ENCODE measurements at regions not wholly inside any gene's neighbourhood (a gene's known extent, or its start where the extent isn't known, plus 50 kb on each side); places are given as distances from the start of the nearest gene placed in this dataset.

GRCh38 chr11:92688416-92688815 lies 281.0 kb upstream of the MTNR1B start:
- H2BK12ac ChIP-seq (ENCODE audit: insufficient read length, low read depth, low read length): no peak overlapping the region
- H3K14ac ChIP-seq (ENCODE audit: insufficient read depth, low read length): no peak overlapping the region
- Mint-ChIP-seq H3K27me3 (ENCODE audit: low read depth) (no peaks in the 10 kb centered on the region), H3K36me3 (ENCODE audit: insufficient read depth in 1 of 3, low read depth in 3 of 3) (no peaks in the 10 kb centered on the region), H3K4me1 (no peaks in the 10 kb centered on the region), H3K27ac (no peak overlapping the region), H3K9me3 (no peaks in the 10 kb centered on the region), H3K4me3 (no peak overlapping the region)
- no peak overlapping the region for H2BK20ac ChIP-seq (ENCODE audit: low read depth, low read length, poor library complexity, severe bottlenecking)
- H4K91ac ChIP-seq (ENCODE audit: insufficient read length, low read depth, low read length): no peak overlapping the region
- H2BK5ac ChIP-seq (ENCODE audit: insufficient read length, low read length): no peak overlapping the region
- no peak overlapping the region for H3K27ac ChIP-seq (ENCODE audit: insufficient read length, low read depth, low read length)
- H3K23ac ChIP-seq (ENCODE audit: insufficient read length, low read depth, low read length): no peak overlapping the region
- H3K79me2 ChIP-seq (ENCODE audit: insufficient read depth, low read length): no peaks in the 10 kb centered on the region
- H3K4ac ChIP-seq (ENCODE audit: low read depth, low read length): no peak overlapping the region
- H3K9ac ChIP-seq (ENCODE audit: extremely low read depth, insufficient read length, low read length): no peak overlapping the region
- H2AK5ac ChIP-seq (ENCODE audit: insufficient read length, low read length): no peak overlapping the region
- H3K27me3 ChIP-seq (ENCODE audit: insufficient read depth, low read length): no peaks in the 10 kb centered on the region
- H3T11ph ChIP-seq (ENCODE audit: low read length): no peak overlapping the region
- no CpG with 5 or more reads among the region's 1 CpG for WGBS (ENCODE audit: extremely low coverage, insufficient read length, low lambda C conversion rate)
- DNase-seq: no peak
- no peak overlapping the region for H2BK15ac ChIP-seq (ENCODE audit: low read depth, low read length)
- H2AFZ ChIP-seq (ENCODE audit: low read length): no peak overlapping the region
- H3K4me2 ChIP-seq (ENCODE audit: insufficient read depth, insufficient read length, low read length): no peak overlapping the region
- H4K8ac ChIP-seq (replicated peaks; ENCODE audit: insufficient read length, low read depth, low read length): no peak overlapping the region
- H3K4me1 ChIP-seq (ENCODE audit: insufficient read depth, low read length): no peaks in the 10 kb centered on the region
- H2BK120ac ChIP-seq (ENCODE audit: low read depth, low read length, poor library complexity, severe bottlenecking): no peak overlapping the region
- H3K18ac ChIP-seq (ENCODE audit: insufficient read length, low read depth, low read length): no peak overlapping the region
- H3K9me3 ChIP-seq (ENCODE audit: control insufficient read depth, low read depth, low read length): no peaks in the 10 kb centered on the region
- H3K23me2 ChIP-seq (ENCODE audit: insufficient read length, low read depth, low read length, poor library complexity, severe bottlenecking): no peaks in the 10 kb centered on the region
- TF ChIP-seq, protein P1, sequence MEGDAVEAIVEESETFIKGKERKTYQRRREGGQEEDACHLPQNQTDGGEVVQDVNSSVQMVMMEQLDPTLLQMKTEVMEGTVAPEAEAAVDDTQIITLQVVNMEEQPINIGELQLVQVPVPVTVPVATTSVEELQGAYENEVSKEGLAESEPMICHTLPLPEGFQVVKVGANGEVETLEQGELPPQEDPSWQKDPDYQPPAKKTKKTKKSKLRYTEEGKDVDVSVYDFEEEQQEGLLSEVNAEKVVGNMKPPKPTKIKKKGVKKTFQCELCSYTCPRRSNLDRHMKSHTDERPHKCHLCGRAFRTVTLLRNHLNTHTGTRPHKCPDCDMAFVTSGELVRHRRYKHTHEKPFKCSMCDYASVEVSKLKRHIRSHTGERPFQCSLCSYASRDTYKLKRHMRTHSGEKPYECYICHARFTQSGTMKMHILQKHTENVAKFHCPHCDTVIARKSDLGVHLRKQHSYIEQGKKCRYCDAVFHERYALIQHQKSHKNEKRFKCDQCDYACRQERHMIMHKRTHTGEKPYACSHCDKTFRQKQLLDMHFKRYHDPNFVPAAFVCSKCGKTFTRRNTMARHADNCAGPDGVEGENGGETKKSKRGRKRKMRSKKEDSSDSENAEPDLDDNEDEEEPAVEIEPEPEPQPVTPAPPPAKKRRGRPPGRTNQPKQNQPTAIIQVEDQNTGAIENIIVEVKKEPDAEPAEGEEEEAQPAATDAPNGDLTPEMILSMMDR (conservative IDR thresholded peaks at IDR 0.05): no peak
- no peaks in the 10 kb centered on the region for H4K20me1 ChIP-seq (ENCODE audit: control insufficient read depth, insufficient read depth, insufficient read length)
- no peak overlapping the region for H4K5ac ChIP-seq (ENCODE audit: insufficient read length, low read depth, low read length)
- no peak overlapping the region for H3K56ac ChIP-seq (ENCODE audit: insufficient read length, low read depth, low read length)
- no peaks in the 10 kb centered on the region for H3K79me1 ChIP-seq (ENCODE audit: insufficient read depth, low read depth, low read length, poor library complexity, severe bottlenecking)
